HL-60 (cell line): ENCODE measurements at regions not wholly inside any gene's neighbourhood (a gene's known extent, or its start where the extent isn't known, plus 50 kb on each side); places are given as distances from the start of the nearest gene placed in this dataset.

Experiments
- CTCF ChIP-seq: IDR thresholded peaks from one replicate; pipeline ENCODE4 v1.5.1; 2011; ENCODE audit warnings: low read length, control low read depth, inconsistent platforms; ENCODE audit not compliant: insufficient read depth
- POLR2AphosphoS5 ChIP-seq: IDR thresholded peaks from 2 replicates; pipeline ENCODE4 v1.6.1; 2012; ENCODE audit warnings: low read depth

- TF ChIP-seq CTCF (no peak), POLR2AphosphoS5 (no peak)
Measured at GRCh38 chr12:89826468-89826867, 117.8 kb upstream of the ATP2B1 start.
